Endothelial cell of umbilical vein (primary cell): ENCODE measurements at regions not wholly inside any gene's neighbourhood (a gene's known extent, or its start where the extent isn't known, plus 50 kb on each side); places are given as distances from the start of the nearest gene placed in this dataset.

Source experiments
- BruUV-seq: library from RNA; stranded (reverse); fragments of 400-500 nt; replicated peaks from 2 replicates; lab custom pipeline; 2021; lab: Mats Ljungman, UMichigan
- CTCF ChIA-PET: fragments of 300-600, 350-600 bp; sonication (Branson Sonifier 250); formaldehyde crosslinking; loops from one replicate; lab custom pipeline; 2021; ENCODE audit warnings: antibody characterized with exemption, inconsistent platforms; lab: Charles Lee
- POLR2A ChIA-PET: fragments of 300-600, 350-600 bp; sonication (Branson Sonifier 250); formaldehyde crosslinking; loops from one replicate; lab custom pipeline; 2021; ENCODE audit warnings: antibody characterized with exemption, inconsistent platforms; lab: Charles Lee
- DNase-seq: peaks from one replicate; pipeline ENCODE4 v3.0.0-alpha.2; 2011; ENCODE audit warnings: low read depth, low spot score
- FAIRE-seq: peaks from 2 replicates; lab custom pipeline; 2011; peaks lifted over from hg19 to GRCh38; lab: Jason Lieb, UNC
- H2AFZ ChIP-seq: 2 replicates; pipeline ENCODE4 v1.6.0; 2012; ENCODE audit warnings: low read depth, low read length, control low read depth, inconsistent platforms
- H3K27ac ChIP-seq: 2 replicates; pipeline ENCODE4 v1.5.1; 2011; ENCODE audit warnings: low read depth, mild to moderate bottlenecking, control low read depth, low read length, moderate library complexity; ENCODE audit not compliant: insufficient read depth
- H3K27me3 ChIP-seq, 2 experiments: 2 replicates each; pipeline versions ENCODE4 v1.6.0 to v1.6.1; 2011; ENCODE audit warnings: low read length in 2 of 2, mixed read lengths in 1 of 2; ENCODE audit not compliant: control insufficient read depth in 2 of 2, insufficient read depth in 2 of 2
- H3K36me3 ChIP-seq, 2 experiments: 2 replicates in 1 of 2; 3 replicates in 1 of 2; pipeline ENCODE4 v1.5.1; 2011; ENCODE audit warnings: low read length in 2 of 2, mild to moderate bottlenecking in 1 of 2, moderate library complexity in 1 of 2; ENCODE audit not compliant: control insufficient read depth in 2 of 2, insufficient read depth in 2 of 2; ENCODE audit errors: extremely low read depth in 1 of 2
- H3K4me1 ChIP-seq: 3 replicates; pipeline ENCODE4 v1.5.1; 2011; ENCODE audit warnings: mild to moderate bottlenecking, low read length; ENCODE audit not compliant: control insufficient read depth, insufficient read depth; ENCODE audit errors: extremely low read depth
- H3K4me2 ChIP-seq: 2 replicates; pipeline ENCODE4 v1.6.1; 2011; ENCODE audit warnings: low read length, control low read depth, mixed read lengths; ENCODE audit not compliant: insufficient read depth
- H3K4me3 ChIP-seq, 3 experiments: fragments of 200-600 bp in 1 of 3; sonication (generic), shearing (Covaris generic) in 1 of 3; replicated peaks in 1 of 3; 2 replicates each; pipeline ENCODE4 v1.5.1; 2011 to 2016; ENCODE audit warnings: control low read depth in 3 of 3, low read length in 3 of 3, mild to moderate bottlenecking in 2 of 3, inconsistent platforms in 1 of 3, low read depth in 1 of 3, moderate library complexity in 1 of 3; ENCODE audit not compliant: insufficient read depth in 1 of 3
- H3K79me2 ChIP-seq: 2 replicates; pipeline ENCODE4 v1.6.0; 2012; ENCODE audit warnings: low read length, inconsistent platforms; ENCODE audit not compliant: control insufficient read depth, insufficient read depth
- H3K9ac ChIP-seq: replicated peaks from 2 replicates; pipeline ENCODE3; 2011; ENCODE audit warnings: low read length, control low read depth; ENCODE audit not compliant: insufficient read depth; ENCODE audit errors: extremely low read depth
- H3K9me1 ChIP-seq: replicated peaks from 3 replicates; pipeline ENCODE4 v1.6.0; 2011; ENCODE audit warnings: mild to moderate bottlenecking, low read length; ENCODE audit not compliant: control insufficient read depth, insufficient read depth; ENCODE audit errors: extremely low read depth
- H3K9me3 ChIP-seq: replicated peaks from 2 replicates; pipeline ENCODE4 v1.5.1; 2012; ENCODE audit warnings: low read length, inconsistent platforms; ENCODE audit not compliant: control insufficient read depth, insufficient read depth
- H4K20me1 ChIP-seq: replicated peaks from 2 replicates; pipeline ENCODE3; 2011; ENCODE audit warnings: mild to moderate bottlenecking, low read length; ENCODE audit not compliant: control insufficient read depth, insufficient read depth; ENCODE audit errors: extremely low read depth
- EZH2 ChIP-seq: IDR thresholded peaks from 2 replicates; pipeline ENCODE4 v1.6.1; 2012; ENCODE audit warnings: borderline replicate concordance, low read depth, mild to moderate bottlenecking, moderate library complexity, low read length, inconsistent platforms; ENCODE audit not compliant: severe bottlenecking
- FOS ChIP-seq: IDR thresholded peaks from 2 replicates; pipeline ENCODE4 v1.6.1; 2011; ENCODE audit warnings: mild to moderate bottlenecking, low read length, moderate library complexity, borderline replicate concordance; ENCODE audit not compliant: insufficient read depth
- GATA2 ChIP-seq: IDR thresholded peaks from 2 replicates; pipeline ENCODE4 v1.7.0; 2011; ENCODE audit warnings: low read depth, mild to moderate bottlenecking, moderate library complexity, mixed read lengths, low read length; ENCODE audit not compliant: insufficient read length, insufficient read depth
- JUN ChIP-seq: IDR thresholded peaks from 2 replicates; pipeline ENCODE4 v1.6.1; 2011; ENCODE audit warnings: borderline replicate concordance, low read depth; ENCODE audit not compliant: insufficient read length, insufficient read depth
- MAX ChIP-seq: IDR thresholded peaks from 2 replicates; pipeline ENCODE4 v1.6.1; 2011; ENCODE audit not compliant: insufficient read depth, insufficient read length
- MYC ChIP-seq: IDR thresholded peaks from one replicate; pipeline ENCODE4 v1.6.1; 2011; ENCODE audit warnings: mild to moderate bottlenecking, low read depth, low read length
- POLR2A ChIP-seq: IDR thresholded peaks from 2 replicates; pipeline ENCODE4 v1.6.1; 2012; ENCODE audit warnings: low read depth, mild to moderate bottlenecking, control low read depth, low read length
- POLR2AphosphoS5 ChIP-seq: IDR thresholded peaks from 2 replicates; pipeline ENCODE4 v1.6.1; 2012; ENCODE audit warnings: low read depth, mild to moderate bottlenecking, control low read depth, low read length, moderate library complexity; ENCODE audit not compliant: insufficient read depth
- dilution Hi-C: fragments of 300-500 bp; cut with MboI; formaldehyde crosslinking; loops from one replicate; pipeline ENCODE4 v1.15.0; 2019; ENCODE audit warnings: low sequenced_read_pairs; ENCODE audit not compliant: extremely low pct_ligation_motif_present
- intact Hi-C: fragments of 100-400 bp; cut with micrococcal nuclease; formaldehyde crosslinking; loops from one replicate; pipeline ENCODE4 v1.10.0; 2022
- TF ChIP-seq, protein P1 (sequence below), 2 donors: IDR thresholded peaks; 1 replicate in 1 of 2; 2 replicates in 1 of 2; pipeline ENCODE4 v1.5.1; 2011; ENCODE audit warnings: low read length in 2 of 2, mild to moderate bottlenecking in 2 of 2, moderate library complexity in 2 of 2, control low read depth in 1 of 2, inconsistent platforms in 1 of 2, low read depth in 1 of 2; ENCODE audit not compliant: insufficient read depth in 1 of 2; ENCODE audit errors: extremely low read depth in 1 of 2

DNA sequence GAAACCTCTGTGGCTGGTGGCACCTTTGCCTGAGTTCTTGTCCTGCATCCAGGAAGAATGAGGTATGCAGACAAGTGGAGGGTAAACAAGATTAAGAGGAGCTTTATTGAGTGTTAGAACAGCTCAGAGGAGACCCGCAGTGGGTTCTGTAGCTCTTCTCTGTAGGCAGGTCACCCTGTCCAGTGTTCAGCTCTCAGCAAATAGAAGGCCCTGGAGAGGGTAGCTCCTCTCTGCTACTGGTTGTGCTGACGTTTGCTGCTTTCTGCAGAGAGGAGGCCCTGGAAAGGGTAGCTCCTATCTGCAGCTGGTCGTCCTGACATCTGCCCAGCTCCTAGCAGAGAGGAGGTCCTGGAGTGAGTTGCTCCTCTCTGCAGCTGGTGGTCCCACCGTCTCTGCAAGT lies 96.8 kb upstream of the CCDC112 start:
- no peaks in the 10 kb centered on the region for H3K27me3 ChIP-seq
- H4K20me1 ChIP-seq: no peaks in the 10 kb centered on the region
- H3K4me2 ChIP-seq: no peak overlapping the region
- no TSS peak for BruUV-seq
- H3K27ac ChIP-seq: no peak overlapping the region
- intact Hi-C loops (no loop called here), dilution Hi-C loops (no loop called here)
- H3K9me3 ChIP-seq: no peaks in the 10 kb centered on the region
- H3K4me3 ChIP-seq: no peak overlapping the region
- no peak for TF ChIP-seq MAX
- TF ChIP-seq JUN: no peak
- no peak for TF ChIP-seq POLR2AphosphoS5
- TF ChIP-seq POLR2A: no peak
- TF ChIP-seq FOS: no peak
- no peak for TF ChIP-seq GATA2
- TF ChIP-seq EZH2: no peak
- TF ChIP-seq MYC: no peak
- TF ChIP-seq, protein P1, sequence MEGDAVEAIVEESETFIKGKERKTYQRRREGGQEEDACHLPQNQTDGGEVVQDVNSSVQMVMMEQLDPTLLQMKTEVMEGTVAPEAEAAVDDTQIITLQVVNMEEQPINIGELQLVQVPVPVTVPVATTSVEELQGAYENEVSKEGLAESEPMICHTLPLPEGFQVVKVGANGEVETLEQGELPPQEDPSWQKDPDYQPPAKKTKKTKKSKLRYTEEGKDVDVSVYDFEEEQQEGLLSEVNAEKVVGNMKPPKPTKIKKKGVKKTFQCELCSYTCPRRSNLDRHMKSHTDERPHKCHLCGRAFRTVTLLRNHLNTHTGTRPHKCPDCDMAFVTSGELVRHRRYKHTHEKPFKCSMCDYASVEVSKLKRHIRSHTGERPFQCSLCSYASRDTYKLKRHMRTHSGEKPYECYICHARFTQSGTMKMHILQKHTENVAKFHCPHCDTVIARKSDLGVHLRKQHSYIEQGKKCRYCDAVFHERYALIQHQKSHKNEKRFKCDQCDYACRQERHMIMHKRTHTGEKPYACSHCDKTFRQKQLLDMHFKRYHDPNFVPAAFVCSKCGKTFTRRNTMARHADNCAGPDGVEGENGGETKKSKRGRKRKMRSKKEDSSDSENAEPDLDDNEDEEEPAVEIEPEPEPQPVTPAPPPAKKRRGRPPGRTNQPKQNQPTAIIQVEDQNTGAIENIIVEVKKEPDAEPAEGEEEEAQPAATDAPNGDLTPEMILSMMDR (IDR thresholded peaks at IDR 0.05; ENCODE audit: extremely low read depth in 1 of 2, insufficient read depth in 1 of 2, low read depth in 1 of 2, low read length in 2 of 2): no peak
- no peaks in the 10 kb centered on the region for H3K9me1 ChIP-seq
- no peak overlapping the region for H2AFZ ChIP-seq
- ChIA-PET POLR2A (no interaction called here), CTCF (interaction anchor here (0.7 to 1.4 kb wide), 5 partner anchors 10 to 183 kb away, joined by 3 to 5 read pairs (median 3); no protein-coding TSS in a partner anchor)
- FAIRE-seq (no peak), DNase-seq (no peak)
- H3K79me2 ChIP-seq: no peaks in the 10 kb centered on the region
- no peaks in the 10 kb centered on the region for H3K4me1 ChIP-seq
- no peak overlapping the region for H3K9ac ChIP-seq
- H3K36me3 ChIP-seq: no peaks in the 10 kb centered on the region
